ENCODE measurements at regions not wholly inside any gene's neighbourhood (a gene's known extent, or its start where the extent isn't known, plus 50 kb on each side); places are given as distances from the start of the nearest gene placed in this dataset.

- TF ChIP-seq, protein P1, sequence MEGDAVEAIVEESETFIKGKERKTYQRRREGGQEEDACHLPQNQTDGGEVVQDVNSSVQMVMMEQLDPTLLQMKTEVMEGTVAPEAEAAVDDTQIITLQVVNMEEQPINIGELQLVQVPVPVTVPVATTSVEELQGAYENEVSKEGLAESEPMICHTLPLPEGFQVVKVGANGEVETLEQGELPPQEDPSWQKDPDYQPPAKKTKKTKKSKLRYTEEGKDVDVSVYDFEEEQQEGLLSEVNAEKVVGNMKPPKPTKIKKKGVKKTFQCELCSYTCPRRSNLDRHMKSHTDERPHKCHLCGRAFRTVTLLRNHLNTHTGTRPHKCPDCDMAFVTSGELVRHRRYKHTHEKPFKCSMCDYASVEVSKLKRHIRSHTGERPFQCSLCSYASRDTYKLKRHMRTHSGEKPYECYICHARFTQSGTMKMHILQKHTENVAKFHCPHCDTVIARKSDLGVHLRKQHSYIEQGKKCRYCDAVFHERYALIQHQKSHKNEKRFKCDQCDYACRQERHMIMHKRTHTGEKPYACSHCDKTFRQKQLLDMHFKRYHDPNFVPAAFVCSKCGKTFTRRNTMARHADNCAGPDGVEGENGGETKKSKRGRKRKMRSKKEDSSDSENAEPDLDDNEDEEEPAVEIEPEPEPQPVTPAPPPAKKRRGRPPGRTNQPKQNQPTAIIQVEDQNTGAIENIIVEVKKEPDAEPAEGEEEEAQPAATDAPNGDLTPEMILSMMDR (IDR thresholded peaks at IDR 0.05; ENCODE audit: low read depth, low read length, poor library complexity, severe bottlenecking) = no peak
- TF ChIP-seq EZH2phosphoT487 (IDR thresholded peaks at IDR 0.05; ENCODE audit: borderline replicate concordance, low read length) = no peak
These were observed 616.7 kb downstream of the GALR1 start for GRCh38 chr18:77866351-77866750.
